GM18870 (cell line): ENCODE measurements at regions not wholly inside any gene's neighbourhood (a gene's known extent, or its start where the extent isn't known, plus 50 kb on each side); places are given as distances from the start of the nearest gene placed in this dataset.
"Not testable (repeated sequence)": the region's sequence is repeated elsewhere in the genome, so short reads cannot be mapped to it uniquely, and the experiment has no call there.

Experiments used
- ATAC-seq: cut with Tn5 transposase; IDR thresholded peaks from one replicate; pipeline ENCODE4 v1.9.1; 2021; ENCODE audit warnings: moderate library complexity; ENCODE audit not compliant: unreplicated experiment

- not testable (repeated sequence) for ATAC-seq
Observed at GRCh38 chr4:3926271-3926670, 160.1 kb downstream of the ADRA2C start.

GRCh38 chr4:3926969-3927755 is 161.0 kb downstream of the ADRA2C start:
- ATAC-seq, result not testable (repeated sequence)

DNA sequence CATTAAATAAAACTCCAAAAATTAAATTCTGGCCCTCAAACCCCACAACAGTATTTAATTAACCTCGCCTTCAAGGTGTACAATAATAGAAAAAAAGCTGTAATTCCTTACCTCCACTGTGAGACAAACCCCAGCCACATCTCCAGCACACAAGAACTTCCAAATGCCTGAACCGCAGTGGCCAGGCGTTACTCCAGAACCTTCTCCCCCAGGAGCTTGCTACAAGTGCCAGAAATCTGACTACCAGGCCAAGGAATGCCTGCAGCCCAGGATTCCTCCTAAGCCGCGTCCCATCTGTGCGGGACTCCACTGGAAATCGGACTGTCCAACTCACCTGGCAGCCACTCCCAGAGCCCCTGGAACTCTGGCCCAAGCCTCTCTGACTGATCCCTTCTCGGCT is 163.2 kb downstream of the ADRA2C start:
- ATAC-seq, result not testable (repeated sequence)

DNA sequence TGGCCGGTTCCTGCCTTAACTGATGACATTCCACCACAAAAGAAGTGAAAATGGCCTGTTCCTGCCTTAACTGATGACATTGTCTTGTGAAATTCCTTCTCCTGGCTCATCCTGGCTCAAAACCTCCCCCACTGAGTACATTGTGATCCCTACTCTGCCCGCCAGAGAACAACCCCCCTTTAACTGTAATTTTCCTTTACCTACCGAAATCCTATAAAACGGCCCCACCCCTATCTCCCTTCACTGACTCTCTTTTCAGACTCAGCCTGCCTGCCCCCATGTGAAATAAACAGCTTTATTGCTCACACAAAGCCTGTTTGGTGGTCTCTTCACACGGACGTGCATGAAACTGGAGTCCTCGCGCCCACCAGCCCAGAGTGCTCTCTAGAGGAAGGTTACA is 166.5 kb downstream of the ADRA2C start:
- ATAC-seq, result not testable (repeated sequence)

DNA sequence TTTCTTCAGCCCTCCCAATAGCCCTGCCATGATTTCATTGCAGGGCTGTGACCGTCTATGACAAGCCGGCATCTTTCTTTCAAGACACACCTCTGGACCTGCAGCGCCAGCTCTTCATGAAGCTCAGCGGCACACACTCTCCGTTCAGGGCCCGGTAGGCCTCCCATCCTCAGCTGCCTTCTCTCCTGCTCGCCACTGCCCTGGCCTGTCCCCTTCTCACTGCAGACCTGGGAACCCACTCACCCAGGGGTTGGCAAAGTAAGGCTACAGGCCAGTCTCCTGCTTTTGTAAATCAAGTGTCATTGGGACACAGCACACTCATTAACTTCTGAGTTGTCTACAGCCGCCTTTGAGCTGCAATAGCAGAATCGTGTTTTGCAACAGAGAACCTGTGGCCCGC is 169.2 kb downstream of the ADRA2C start:
- not testable (repeated sequence) for ATAC-seq

GRCh38 chr4:3936184-3936583 is 170.0 kb downstream of the ADRA2C start:
- no peak for ATAC-seq

GRCh38 chr4:3937849-3938562 is 171.8 kb downstream of the ADRA2C start:
- not testable (repeated sequence) for ATAC-seq

DNA sequence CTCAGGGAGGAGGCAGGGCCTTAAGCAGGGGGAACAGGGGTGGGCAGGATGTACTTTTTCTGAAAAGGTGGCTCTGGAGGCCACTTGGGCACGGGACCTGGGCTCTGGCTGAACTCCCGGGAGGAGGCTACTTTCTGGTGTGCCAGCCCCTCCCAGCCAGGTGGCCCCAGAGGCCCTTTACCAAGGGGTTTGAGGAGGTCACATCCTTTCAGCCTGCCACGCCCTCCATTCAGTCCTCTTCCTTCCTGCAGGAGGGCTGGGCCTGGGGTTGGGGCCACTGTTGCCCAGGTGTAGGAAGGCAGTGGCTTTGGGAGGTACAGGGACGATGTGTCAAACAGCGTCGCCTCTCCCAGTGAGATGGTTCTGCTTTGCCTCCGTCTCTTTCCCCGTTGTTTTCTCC is 172.5 kb downstream of the ADRA2C start:
- ATAC-seq, result not testable (repeated sequence)

- not testable (repeated sequence) for ATAC-seq
Observed at GRCh38 chr4:3939954-3940591, 173.9 kb downstream of the ADRA2C start.

- not testable (repeated sequence) for ATAC-seq
Observed at GRCh38 chr4:3941735-3942522, 175.7 kb downstream of the ADRA2C start.

DNA sequence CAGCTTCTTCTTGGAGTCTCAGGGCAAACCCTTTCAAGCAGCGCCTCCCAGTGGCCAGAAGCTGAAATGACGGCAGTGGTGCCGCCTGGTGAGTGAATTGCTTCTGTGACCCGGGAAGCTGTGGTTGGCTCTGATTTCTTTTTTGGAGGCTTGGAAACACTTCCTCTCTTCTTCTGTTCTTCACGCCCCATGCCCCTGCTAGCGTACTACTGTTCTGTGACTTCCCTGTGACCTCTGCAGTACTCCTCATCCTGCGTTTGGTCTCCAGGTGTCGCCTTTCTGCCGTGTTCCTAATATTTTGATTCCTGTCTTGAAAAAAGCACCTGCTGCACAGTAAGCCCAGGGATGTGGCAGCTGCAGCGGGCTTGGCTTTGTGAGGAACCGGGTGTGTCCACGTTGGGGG is 176.4 kb downstream of the ADRA2C start:
- ATAC-seq, result not testable (repeated sequence)

DNA sequence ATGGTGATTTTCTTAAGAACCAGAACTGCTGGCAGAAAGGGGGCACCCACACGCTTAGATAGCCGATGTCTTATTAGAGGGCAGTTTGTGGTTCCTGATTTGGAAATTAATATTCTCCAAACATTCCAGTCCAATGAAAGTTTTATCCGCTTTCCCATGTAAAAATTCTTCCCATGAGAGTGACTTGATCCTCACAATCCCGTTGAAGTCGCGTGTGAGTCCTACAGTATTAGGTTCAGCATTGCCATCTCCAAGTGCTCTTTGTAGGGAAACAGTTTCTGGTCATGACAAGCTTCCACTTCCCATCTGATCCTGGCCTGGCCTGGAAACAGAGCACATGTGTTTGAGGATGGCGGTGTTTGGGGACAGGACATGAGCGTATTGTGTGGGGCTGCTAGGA is 176.9 kb downstream of the ADRA2C start:
- ATAC-seq, result not testable (repeated sequence)

DNA sequence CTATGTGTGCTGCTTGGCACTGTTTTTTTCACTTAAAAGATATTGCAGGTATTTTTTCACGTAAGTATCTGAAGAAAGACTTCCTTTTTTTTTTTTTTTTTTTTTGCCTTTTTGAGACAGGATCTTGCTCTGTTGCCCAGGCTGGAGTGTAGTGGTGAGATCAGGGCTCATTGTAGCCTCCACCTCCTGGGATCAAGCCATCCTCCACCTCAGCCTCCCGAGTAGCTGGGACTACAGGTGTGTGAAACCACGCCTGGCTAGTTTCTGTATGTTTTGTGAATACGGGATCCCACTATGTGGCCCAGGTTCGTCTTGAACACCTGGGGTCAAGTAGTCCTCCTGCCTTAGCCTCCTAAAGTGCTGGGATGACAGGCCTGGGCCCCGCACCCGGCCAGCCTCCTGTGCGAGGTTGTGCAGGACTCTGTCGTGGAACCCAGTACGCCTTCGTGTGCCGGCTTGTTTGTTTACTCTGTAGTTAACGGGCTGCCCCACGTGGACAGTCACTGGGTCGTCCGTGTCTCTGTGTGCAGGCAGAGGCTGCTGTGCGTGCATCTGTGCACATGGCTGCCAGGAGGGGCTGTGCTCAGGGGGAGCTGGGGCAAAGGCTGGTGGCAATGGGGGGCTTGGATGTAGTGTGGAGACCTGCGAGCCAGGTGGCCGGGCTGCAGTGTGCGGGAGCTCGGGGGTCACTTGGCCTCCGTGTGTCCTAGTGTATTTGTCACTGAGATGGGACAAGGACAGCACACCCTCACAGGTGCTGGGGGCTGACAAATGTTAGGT is 179.5 kb downstream of the ADRA2C start:
- no peak for ATAC-seq

- not testable (repeated sequence) for ATAC-seq
Observed at GRCh38 chr4:3946553-3946952, 180.4 kb downstream of the ADRA2C start.

- not testable (repeated sequence) for ATAC-seq
Observed at GRCh38 chr4:3947761-3948160, 181.6 kb downstream of the ADRA2C start.

- not testable (repeated sequence) for ATAC-seq
Observed at GRCh38 chr4:3948210-3948609, 182.0 kb downstream of the ADRA2C start.

GRCh38 chr4:3949916-3950315 is 183.7 kb downstream of the ADRA2C start:
- not testable (repeated sequence) for ATAC-seq

DNA sequence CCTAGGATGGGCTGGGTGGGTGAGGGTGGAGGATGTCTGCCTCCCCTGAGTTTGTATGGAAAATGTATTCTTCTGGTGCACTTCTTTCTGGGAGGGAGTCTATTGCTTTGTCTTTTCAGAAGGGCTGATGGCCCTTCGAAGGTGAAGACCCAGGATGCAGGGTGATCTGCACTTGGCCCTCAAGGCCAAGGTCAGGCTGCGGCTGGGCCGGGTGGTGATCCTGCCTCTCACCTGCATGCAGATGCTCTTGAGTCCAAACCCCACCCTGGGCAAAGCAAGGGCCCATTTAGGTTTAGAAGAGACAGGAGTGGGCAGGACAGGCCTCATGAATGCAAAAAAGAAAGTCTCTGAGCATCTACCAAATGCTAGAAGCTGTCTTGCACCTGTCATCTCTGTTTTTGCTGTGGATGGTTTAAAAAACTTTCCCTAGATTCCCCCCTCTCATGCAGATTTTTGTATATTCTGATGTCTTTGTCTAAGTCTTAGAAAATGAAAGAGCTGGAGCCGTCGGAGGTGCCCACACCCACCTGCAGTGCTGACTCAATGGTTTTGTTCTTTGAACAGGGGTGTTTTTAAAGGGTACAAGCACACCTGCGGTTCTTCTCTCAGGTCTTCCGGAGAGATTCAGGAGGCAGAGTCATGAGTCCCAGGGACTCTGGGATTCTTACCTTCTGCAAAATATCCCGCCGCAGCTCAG is 186.4 kb downstream of the ADRA2C start:
- not testable (repeated sequence) for ATAC-seq

DNA sequence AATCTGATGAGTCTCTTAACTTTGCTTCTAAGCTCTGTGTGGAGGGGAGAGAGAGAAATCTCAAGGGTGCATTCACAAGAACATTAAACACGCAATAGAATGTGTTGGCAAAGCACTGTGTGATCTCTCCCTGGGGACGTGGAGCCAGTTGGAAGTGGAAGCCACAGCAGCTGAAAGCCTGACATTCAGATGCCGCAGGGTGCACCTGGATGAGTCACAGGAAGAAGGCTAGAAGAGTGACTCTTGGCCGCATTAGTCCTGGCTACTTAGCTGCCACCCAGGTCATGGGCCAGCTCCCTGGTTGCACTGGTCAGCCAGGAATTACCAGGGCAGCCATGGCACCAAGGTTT is 186.9 kb downstream of the ADRA2C start:
- not testable (repeated sequence) for ATAC-seq
